Trophoblast cell (in vitro differentiated cells and primary cell): ENCODE measurements at regions not wholly inside any gene's neighbourhood (a gene's known extent, or its start where the extent isn't known, plus 50 kb on each side); places are given as distances from the start of the nearest gene placed in this dataset.

Experiments used
- DNase-seq, 2 donors: peaks; one replicate each; pipeline ENCODE4 v3.0.0-alpha.2; 2016
- H2AFZ ChIP-seq: 2 replicates; pipeline ENCODE4 v1.6.1; 2013; ENCODE audit warnings: low read length, moderate library complexity, mild to moderate bottlenecking; ENCODE audit not compliant: insufficient read depth, poor library complexity
- H2AK5ac ChIP-seq: 2 replicates; pipeline ENCODE4 v1.6.1; 2013; ENCODE audit warnings: mild to moderate bottlenecking, low read length
- H2BK120ac ChIP-seq: 2 replicates; pipeline ENCODE4 v1.6.1; 2013; ENCODE audit warnings: low read length, mild to moderate bottlenecking, moderate library complexity; ENCODE audit not compliant: insufficient read depth, poor library complexity
- H2BK12ac ChIP-seq: 2 replicates; pipeline ENCODE4 v1.6.1; 2013; ENCODE audit warnings: mild to moderate bottlenecking, low read length, moderate library complexity
- H2BK5ac ChIP-seq: 2 replicates; pipeline ENCODE4 v1.6.1; 2013; ENCODE audit warnings: low read length, low read depth, moderate library complexity, mild to moderate bottlenecking; ENCODE audit not compliant: poor library complexity
- H3K14ac ChIP-seq: 2 replicates; pipeline ENCODE4 v1.6.1; 2013; ENCODE audit warnings: mild to moderate bottlenecking, low read length
- H3K18ac ChIP-seq: 2 replicates; pipeline ENCODE4 v1.6.1; 2013; ENCODE audit warnings: mild to moderate bottlenecking, low read length
- H3K23ac ChIP-seq: 2 replicates; pipeline ENCODE4 v1.6.1; 2013; ENCODE audit warnings: low read length
- H3K27ac ChIP-seq: 2 replicates; pipeline ENCODE4 v1.5.1; 2013; ENCODE audit warnings: low read depth, mild to moderate bottlenecking, inconsistent platforms, low read length, moderate library complexity
- H3K27me3 ChIP-seq: 2 replicates; pipeline ENCODE4 v1.6.1; 2013; ENCODE audit warnings: inconsistent platforms, mild to moderate bottlenecking, low read length, moderate library complexity; ENCODE audit not compliant: insufficient read depth
- H3K36me3 ChIP-seq, 2 experiments: 1 replicate in 1 of 2; 2 replicates in 1 of 2; pipeline ENCODE4 v1.6.1; 2013; ENCODE audit warnings: low read length in 2 of 2, mild to moderate bottlenecking in 2 of 2, moderate library complexity in 1 of 2; ENCODE audit not compliant: insufficient read depth in 2 of 2, control insufficient read depth in 1 of 2
- H3K4ac ChIP-seq: 2 replicates; pipeline ENCODE4 v1.6.1; 2013; ENCODE audit warnings: low read depth, mild to moderate bottlenecking, low read length, moderate library complexity
- H3K4me1 ChIP-seq, 2 experiments: 1 replicate in 1 of 2; 2 replicates in 1 of 2; pipeline ENCODE4 v1.6.1; 2013; ENCODE audit warnings: low read length in 2 of 2, mild to moderate bottlenecking in 2 of 2, moderate library complexity in 1 of 2; ENCODE audit not compliant: insufficient read depth in 2 of 2, control insufficient read depth in 1 of 2
- H3K4me2 ChIP-seq: 2 replicates; pipeline ENCODE4 v1.6.1; 2013; ENCODE audit warnings: inconsistent platforms, mild to moderate bottlenecking, low read length, moderate library complexity
- H3K4me3 ChIP-seq: 2 replicates; pipeline ENCODE4 v1.5.1; 2013; ENCODE audit warnings: mild to moderate bottlenecking, low read depth, low read length, inconsistent platforms
- H3K79me1 ChIP-seq: one replicate; pipeline ENCODE4 v1.6.1; 2013; ENCODE audit warnings: low read length
- H3K79me2 ChIP-seq: 2 replicates; pipeline ENCODE4 v1.6.1; 2013; ENCODE audit warnings: low read length, mild to moderate bottlenecking; ENCODE audit not compliant: control insufficient read depth, insufficient read depth, poor library complexity
- H3K9ac ChIP-seq: 2 replicates; pipeline ENCODE4 v1.6.1; 2013; ENCODE audit warnings: mild to moderate bottlenecking, low read length
- H3K9me3 ChIP-seq: 2 replicates; pipeline ENCODE4 v1.6.1; 2013; ENCODE audit warnings: low read depth, mild to moderate bottlenecking, control low read depth, inconsistent platforms, low read length; ENCODE audit not compliant: insufficient read depth
- H4K12ac ChIP-seq: 2 replicates; pipeline ENCODE4 v1.6.1; 2013; ENCODE audit warnings: low read depth, mild to moderate bottlenecking, low read length, moderate library complexity
- H4K8ac ChIP-seq: 2 replicates; pipeline ENCODE4 v1.6.1; 2013; ENCODE audit warnings: low read depth, mild to moderate bottlenecking, low read length, moderate library complexity
- H4K91ac ChIP-seq: one replicate; pipeline ENCODE4 v1.6.1; 2013; ENCODE audit warnings: low read depth, mild to moderate bottlenecking, low read length, moderate library complexity
- WGBS: extraction: QIAGEN DNeasy Blood & Tissue Kit; methylation state at CpG from one replicate; pipeline ENCODE4 v1.1.7; 2013; ENCODE audit warnings: missing lambda C conversion rate; ENCODE audit not compliant: insufficient read length, insufficient coverage; ENCODE audit errors: extremely low coverage; 5-methylcytosine and 5-hydroxymethylcytosine counted together

- Histone ChIP-seq H3K79me1 (no peaks in the 10 kb centered on the region), H4K8ac (no peak overlapping the region), H2AFZ (no peak overlapping the region), H3K18ac (no peak overlapping the region), H3K23ac (no peak overlapping the region), H3K79me2 (no peaks in the 10 kb centered on the region), H2AK5ac (no peak overlapping the region), H3K9ac (no peak overlapping the region), H3K4me3 (no peak overlapping the region), H3K9me3 (peaks cover 5% of the 10 kb centered on the region), H3K27me3 (no peaks in the 10 kb centered on the region), H2BK120ac (no peak overlapping the region), H2BK5ac (no peak overlapping the region), H3K14ac (no peak overlapping the region), H4K12ac (no peak overlapping the region), H3K36me3 (no peaks in the 10 kb centered on the region), H2BK12ac (no peak overlapping the region), H4K91ac (no peak overlapping the region), H3K27ac (no peak overlapping the region), H3K4me1 (no peaks in the 10 kb centered on the region), H3K4ac (no peak overlapping the region), H3K4me2 (no peak overlapping the region)
- no peak for DNase-seq
These were observed 108.7 kb upstream of the ACVR1 start for GRCh38 chr2:157984866-157985265.

GRCh38 chr2:157980020-157980419 is 103.9 kb upstream of the ACVR1 start:
- no peak overlapping the region for H3K9ac ChIP-seq
- no peaks in the 10 kb centered on the region for H3K4me1 ChIP-seq
- no peaks in the 10 kb centered on the region for H3K79me1 ChIP-seq
- H3K36me3 ChIP-seq = no peaks in the 10 kb centered on the region
- no peak overlapping the region for H3K18ac ChIP-seq
- H3K79me2 ChIP-seq = no peaks in the 10 kb centered on the region
- H2BK5ac ChIP-seq = no peak overlapping the region
- no peaks in the 10 kb centered on the region for H3K27me3 ChIP-seq
- no peak for DNase-seq
- H2BK120ac ChIP-seq = no peak overlapping the region
- H2BK12ac ChIP-seq = no peak overlapping the region
- H4K12ac ChIP-seq = no peak overlapping the region
- no peak overlapping the region for H2AK5ac ChIP-seq
- H4K8ac ChIP-seq = no peak overlapping the region
- H3K14ac ChIP-seq = no peak overlapping the region
- H3K4ac ChIP-seq = no peak overlapping the region
- H3K9me3 ChIP-seq = peaks cover 5% of the 10 kb centered on the region
- H4K91ac ChIP-seq = no peak overlapping the region
- no CpG with 5 or more reads among the region's 4 CpGs for WGBS
- H3K27ac ChIP-seq = no peak overlapping the region
- H3K4me3 ChIP-seq = no peak overlapping the region
- H2AFZ ChIP-seq = no peak overlapping the region
- no peak overlapping the region for H3K23ac ChIP-seq
- no peak overlapping the region for H3K4me2 ChIP-seq

GRCh38 chr2:157971702-157972101 is 95.6 kb upstream of the ACVR1 start:
- H3K79me2 ChIP-seq = no peaks in the 10 kb centered on the region
- no peak overlapping the region for H4K91ac ChIP-seq
- no peak overlapping the region for H2AFZ ChIP-seq

GRCh38 chr2:157967856-157968255 is 91.7 kb upstream of the ACVR1 start:
- no peaks in the 10 kb centered on the region for H3K36me3 ChIP-seq
- no peak for DNase-seq
- no peaks in the 10 kb centered on the region for H3K79me1 ChIP-seq
- no peak overlapping the region for H3K4ac ChIP-seq
- H3K14ac ChIP-seq = no peak overlapping the region
- no peaks in the 10 kb centered on the region for H3K79me2 ChIP-seq
- no peaks in the 10 kb centered on the region for H3K27me3 ChIP-seq
- H2AFZ ChIP-seq = no peak overlapping the region
- no peak overlapping the region for H4K12ac ChIP-seq
- H2AK5ac ChIP-seq = no peak overlapping the region
- H3K27ac ChIP-seq = no peak overlapping the region
- WGBS = no CpG with 5 or more reads among the region's 21 CpGs
- no peak overlapping the region for H4K8ac ChIP-seq
- no peak overlapping the region for H3K9ac ChIP-seq
- H3K4me1 ChIP-seq = no peaks in the 10 kb centered on the region
- H2BK12ac ChIP-seq = no peak overlapping the region
- no peak overlapping the region for H4K91ac ChIP-seq
- no peak overlapping the region for H3K23ac ChIP-seq
- peaks cover 2% of the 10 kb centered on the region for H3K9me3 ChIP-seq
- no peak overlapping the region for H3K18ac ChIP-seq
- no peak overlapping the region for H3K4me2 ChIP-seq
- no peak overlapping the region for H2BK5ac ChIP-seq
- H3K4me3 ChIP-seq = no peak overlapping the region
- H2BK120ac ChIP-seq = no peak overlapping the region

More at GRCh38 chr2:157971702-157972101, 95.6 kb upstream of the ACVR1 start:
- Histone ChIP-seq H3K4me3 (no peak overlapping the region), H3K9me3 (peaks cover 2% of the 10 kb centered on the region), H3K36me3 (no peaks in the 10 kb centered on the region), H2BK12ac (no peak overlapping the region), H4K8ac (no peak overlapping the region), H3K4me1 (no peaks in the 10 kb centered on the region), H3K4me2 (no peak overlapping the region), H3K18ac (no peak overlapping the region), H2BK5ac (no peak overlapping the region), H3K9ac (no peak overlapping the region), H3K27me3 (no peaks in the 10 kb centered on the region), H2BK120ac (no peak overlapping the region), H3K4ac (no peak overlapping the region), H2AK5ac (no peak overlapping the region), H3K14ac (no peak overlapping the region), H3K79me1 (no peaks in the 10 kb centered on the region), H3K27ac (no peak overlapping the region), H4K12ac (no peak overlapping the region), H3K23ac (no peak overlapping the region)
- DNase-seq = no peak

GRCh38 chr2:157959249-157959648 is 83.1 kb upstream of the ACVR1 start:
- H4K91ac ChIP-seq = no peak overlapping the region
- no peaks in the 10 kb centered on the region for H3K79me1 ChIP-seq
- H3K36me3 ChIP-seq = no peaks in the 10 kb centered on the region
- no peak overlapping the region for H3K4me2 ChIP-seq
- no peak overlapping the region for H3K4ac ChIP-seq
- no peak overlapping the region for H3K4me3 ChIP-seq
- no peak overlapping the region for H2BK12ac ChIP-seq
- H2AFZ ChIP-seq = no peak overlapping the region
- no peak overlapping the region for H3K27ac ChIP-seq
- H3K23ac ChIP-seq = no peak overlapping the region
- no CpG with 5 or more reads among the region's 3 CpGs for WGBS
- H3K9me3 ChIP-seq = peaks cover 8% of the 10 kb centered on the region
- H3K4me1 ChIP-seq = no peaks in the 10 kb centered on the region
- H2AK5ac ChIP-seq = no peak overlapping the region
- H4K12ac ChIP-seq = no peak overlapping the region
- no peak overlapping the region for H4K8ac ChIP-seq
- no peak overlapping the region for H3K14ac ChIP-seq
- no peak overlapping the region for H3K18ac ChIP-seq
- H3K79me2 ChIP-seq = no peaks in the 10 kb centered on the region
- H2BK120ac ChIP-seq = no peak overlapping the region
- no peak overlapping the region for H3K9ac ChIP-seq
- no peaks in the 10 kb centered on the region for H3K27me3 ChIP-seq
- DNase-seq = no peak
- H2BK5ac ChIP-seq = no peak overlapping the region
